Activated gamma-delta T cell (primary cell): ENCODE measurements at regions not wholly inside any gene's neighbourhood (a gene's known extent, or its start where the extent isn't known, plus 50 kb on each side); places are given as distances from the start of the nearest gene placed in this dataset.
"Not testable (repeated sequence)": the region's sequence is repeated elsewhere in the genome, so short reads cannot be mapped to it uniquely, and the experiment has no call there.

Experiments used
- DNase-seq: peaks from one replicate; lab custom pipeline; 2025; lab: John Stamatoyannopoulos, UW

DNA sequence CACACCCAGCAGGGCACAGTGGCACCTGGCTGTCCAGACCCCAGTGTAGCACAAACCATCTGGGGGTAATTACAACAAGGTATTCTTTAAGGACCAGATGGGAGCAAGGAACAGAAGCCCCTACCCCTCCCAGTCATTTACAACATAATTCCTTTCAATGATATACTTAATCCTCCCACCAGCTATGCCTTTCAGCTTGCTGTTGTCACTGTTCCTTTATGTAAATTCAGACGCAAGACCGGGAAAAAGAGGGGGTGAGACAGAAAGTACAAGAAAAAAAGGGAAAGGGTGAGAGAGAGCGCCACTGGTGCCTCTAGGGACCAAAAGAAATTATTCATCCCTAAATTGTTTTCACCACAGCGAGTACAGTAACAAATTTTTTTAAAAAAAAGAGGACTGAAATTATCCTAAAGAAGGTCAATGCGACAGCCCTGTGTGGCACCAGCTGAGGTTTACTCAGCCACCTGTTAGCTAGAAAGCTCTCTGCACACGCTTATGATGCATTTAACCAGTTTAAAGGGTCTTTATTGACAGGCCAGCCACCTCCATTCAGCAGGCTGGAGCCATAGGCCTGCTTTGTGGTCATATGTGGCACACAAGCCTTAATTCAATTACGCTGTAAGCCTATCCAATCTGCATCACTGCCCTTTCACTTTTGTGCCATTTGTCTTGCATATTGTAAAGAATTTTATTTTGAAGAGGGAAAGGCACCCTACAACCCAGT is 210.2 kb upstream of the ISL1 start:
- no peak for DNase-seq

DNA sequence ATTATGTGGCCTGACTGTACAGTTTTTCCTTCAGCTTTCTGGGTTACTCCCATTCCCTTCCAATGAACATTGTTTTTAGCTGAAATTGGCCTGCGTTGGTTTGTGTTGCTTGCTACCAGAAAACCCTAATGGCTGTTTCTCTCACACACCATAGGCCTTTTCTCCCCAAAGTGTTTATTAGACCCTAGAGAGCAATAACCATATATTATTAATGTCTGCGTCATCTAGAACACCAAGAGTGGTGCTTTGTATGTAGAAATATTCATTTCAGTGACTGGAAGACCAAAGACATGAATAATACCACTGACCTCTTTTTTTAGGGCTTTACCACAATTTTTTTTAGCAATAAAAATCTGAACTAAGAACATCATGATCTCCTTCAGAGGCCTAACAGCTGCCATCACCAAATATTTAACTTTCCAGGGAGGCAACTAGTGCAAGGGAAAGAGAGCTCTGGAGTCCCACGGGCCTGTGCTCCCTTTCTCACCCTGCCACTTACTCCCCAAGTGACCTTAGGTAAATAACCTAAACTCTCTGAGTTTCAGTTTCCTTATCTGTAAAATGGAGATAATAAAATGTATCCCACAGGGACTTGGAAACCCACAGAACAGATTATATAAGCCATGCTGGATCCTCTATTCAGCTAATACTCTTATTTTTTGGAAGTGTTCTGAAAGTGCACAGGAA is 201.9 kb upstream of the ISL1 start:
- DNase-seq, result no peak

DNA sequence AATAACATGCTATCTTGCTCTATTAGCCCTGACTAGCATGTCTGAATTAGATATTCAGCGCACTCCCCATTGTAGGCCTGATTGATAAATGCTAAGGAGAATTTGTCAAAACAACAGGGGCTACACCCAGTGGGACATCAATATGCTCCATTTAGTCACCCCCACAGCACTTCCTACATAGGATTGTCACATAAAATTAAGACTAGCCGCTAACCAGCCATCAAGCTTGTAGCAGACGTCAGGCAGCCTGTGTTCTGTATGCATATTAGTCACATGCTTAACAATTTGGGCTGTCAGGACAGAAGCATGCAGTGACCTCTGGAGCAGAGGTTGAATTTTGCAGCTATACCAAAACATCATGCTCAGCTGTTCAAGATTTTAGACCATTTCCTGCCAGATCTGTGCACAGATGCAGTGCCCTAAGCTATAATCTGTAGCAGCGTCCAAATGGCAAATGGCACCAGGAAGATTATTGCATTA is 197.4 kb upstream of the ISL1 start:
- no peak for DNase-seq

DNA sequence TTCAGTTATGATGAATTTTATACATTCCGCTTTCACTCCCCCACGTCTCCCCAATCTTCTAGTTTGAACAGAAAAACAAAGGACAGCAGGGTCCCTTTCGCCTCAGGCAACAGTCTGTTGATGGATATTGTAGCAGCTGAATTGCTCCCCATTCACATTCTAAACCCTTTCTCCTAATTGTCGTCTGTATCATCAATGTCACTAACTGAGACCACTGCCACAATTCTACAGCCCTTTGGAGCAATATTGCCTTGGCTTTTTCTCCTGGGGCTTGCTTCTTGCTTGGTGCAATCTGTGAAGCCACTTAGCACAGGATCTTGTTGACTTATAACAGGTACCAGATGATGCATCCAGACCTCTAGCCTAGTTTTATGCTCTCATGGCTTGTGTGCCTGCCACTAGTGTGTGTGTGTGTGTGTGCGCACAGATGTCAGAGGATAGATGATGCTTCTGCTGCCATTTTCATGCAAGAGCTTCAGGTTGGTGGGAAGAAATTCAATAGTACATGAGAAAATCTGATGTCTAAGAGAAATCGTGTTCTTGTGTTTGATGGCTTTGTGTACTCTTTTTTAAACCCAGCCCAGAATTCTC is 195.2 kb upstream of the ISL1 start:
- DNase-seq, result no peak

DNA sequence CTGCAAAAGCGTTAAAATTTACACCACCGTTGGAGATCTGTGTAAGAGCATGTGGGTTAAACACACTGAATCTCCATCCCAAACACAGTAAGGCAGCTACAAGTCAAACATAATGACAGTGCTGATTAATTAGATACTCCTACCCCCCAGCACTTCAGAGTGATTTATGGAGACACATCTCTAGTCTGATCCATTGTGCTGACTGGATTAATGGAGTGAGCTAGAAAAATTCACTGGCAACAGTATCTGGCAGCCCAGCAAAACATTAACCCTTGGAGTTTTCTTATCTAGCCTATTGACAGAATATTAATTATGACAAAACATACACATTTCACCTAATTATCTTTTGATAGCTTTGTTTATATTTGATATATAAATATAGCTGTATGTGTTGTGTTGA is 188.6 kb upstream of the ISL1 start:
- no peak for DNase-seq

DNA sequence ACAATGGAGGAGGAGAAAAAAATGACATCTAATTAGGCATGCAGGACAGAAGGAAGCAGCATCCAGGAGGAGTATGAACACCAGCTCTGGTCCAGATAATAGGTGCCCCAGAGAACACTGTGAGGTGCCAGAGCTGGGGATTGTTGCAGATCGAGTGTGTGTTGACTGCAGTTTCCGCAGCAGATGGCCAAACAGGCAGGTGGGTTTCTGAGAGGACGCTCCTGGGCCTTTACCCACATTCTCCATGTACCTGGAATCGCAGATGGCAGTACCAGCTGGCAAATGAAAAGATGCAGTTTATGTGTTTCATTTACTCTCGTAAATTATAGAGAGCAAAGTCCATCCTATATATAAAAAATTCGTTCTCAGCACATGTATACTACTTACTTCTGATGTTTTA is 182.2 kb upstream of the ISL1 start:
- no peak for DNase-seq

DNA sequence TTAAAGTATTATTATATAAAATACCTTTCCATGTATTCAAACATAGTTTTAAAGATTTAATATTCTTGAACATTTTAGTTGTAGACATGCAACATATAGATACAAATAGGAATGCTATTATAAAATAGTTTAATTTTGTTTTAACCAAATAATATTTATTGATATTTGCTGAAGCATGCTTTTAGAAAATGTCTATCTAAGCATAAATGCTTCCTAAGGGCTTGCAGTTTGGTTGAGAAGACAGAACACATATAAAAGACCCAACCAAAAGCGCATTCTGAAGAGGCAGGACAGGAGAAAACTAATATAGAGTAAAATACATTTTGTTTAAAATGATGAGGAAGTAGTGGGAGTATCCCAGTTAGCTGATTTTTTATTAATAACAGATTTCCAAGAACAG is 181.5 kb upstream of the ISL1 start:
- no peak for DNase-seq

DNA sequence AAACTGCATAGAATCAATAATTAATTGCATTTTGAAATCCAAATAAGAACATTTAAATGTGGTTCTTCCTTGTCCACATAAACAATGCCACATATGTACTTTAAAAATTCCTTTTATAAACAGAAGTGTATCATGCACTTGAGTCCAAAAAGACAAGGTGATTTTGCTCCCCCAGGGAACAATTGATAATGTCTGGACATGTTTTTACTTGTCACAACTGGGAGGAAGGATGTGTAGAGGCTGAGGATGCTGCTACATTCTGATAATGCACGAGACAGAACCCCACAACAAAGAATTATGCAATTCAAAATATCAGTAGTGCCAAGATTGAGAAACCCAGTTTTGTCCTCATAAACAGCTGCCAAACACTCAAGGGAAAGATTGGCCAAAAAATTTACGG is 181.1 kb upstream of the ISL1 start:
- DNase-seq, result no peak

DNA sequence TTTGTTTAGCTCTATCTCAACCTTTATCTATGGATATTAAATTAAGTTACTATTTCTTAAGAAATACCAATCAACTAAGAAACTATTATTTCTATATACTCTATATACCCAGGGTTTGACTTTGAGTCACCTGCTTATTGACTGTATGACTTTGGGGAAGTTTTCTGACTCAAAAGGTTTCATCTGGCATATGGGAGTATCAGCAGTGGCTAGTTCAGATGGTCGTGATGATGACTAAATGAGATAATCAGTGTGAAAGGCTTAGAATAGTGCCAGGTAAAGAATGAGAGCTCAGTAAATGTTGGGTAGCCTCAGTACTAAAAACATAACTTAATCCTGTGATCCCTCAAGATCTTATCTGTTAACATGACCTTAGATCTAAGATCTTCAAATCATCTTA is 179.7 kb upstream of the ISL1 start:
- no peak for DNase-seq

DNA sequence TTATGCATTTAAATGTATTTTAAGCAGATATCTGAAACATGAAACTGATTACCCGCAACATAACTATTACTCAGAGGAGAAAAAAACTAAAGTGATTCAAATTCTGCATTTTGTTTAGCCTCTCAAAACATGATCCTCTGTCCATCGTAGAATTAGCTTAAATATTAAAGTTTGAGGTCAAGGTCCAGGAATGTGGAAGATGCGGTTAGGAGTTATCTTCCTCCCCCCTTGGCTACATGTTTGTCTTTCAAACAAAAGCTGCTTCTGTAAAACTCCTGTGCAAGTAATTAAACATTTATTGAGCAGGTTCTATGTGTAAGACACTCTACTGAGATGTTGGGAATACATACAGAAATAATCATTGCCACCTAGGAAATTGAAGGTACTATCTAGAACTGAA is 175.0 kb upstream of the ISL1 start:
- no peak for DNase-seq

DNA sequence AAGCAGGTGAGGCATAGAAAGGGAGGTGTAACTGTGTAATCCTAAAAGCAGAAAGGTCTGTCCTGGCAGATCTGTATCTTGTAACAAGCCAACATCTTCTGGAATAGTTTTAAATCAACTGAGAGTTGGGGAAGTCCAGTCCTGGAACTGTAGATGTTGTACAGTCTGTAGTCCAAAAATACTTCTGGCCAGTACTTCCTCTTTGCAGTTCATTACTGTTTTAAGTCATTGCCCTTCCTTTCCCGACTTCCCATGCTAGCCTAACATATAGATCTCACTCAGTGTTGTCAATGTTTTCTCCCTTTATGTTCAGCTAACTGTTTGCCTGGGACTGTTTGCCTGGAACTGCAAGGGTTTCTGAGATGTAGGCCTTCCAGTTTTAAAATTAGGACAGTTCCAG is 168.5 kb upstream of the ISL1 start:
- DNase-seq, result no peak

DNA sequence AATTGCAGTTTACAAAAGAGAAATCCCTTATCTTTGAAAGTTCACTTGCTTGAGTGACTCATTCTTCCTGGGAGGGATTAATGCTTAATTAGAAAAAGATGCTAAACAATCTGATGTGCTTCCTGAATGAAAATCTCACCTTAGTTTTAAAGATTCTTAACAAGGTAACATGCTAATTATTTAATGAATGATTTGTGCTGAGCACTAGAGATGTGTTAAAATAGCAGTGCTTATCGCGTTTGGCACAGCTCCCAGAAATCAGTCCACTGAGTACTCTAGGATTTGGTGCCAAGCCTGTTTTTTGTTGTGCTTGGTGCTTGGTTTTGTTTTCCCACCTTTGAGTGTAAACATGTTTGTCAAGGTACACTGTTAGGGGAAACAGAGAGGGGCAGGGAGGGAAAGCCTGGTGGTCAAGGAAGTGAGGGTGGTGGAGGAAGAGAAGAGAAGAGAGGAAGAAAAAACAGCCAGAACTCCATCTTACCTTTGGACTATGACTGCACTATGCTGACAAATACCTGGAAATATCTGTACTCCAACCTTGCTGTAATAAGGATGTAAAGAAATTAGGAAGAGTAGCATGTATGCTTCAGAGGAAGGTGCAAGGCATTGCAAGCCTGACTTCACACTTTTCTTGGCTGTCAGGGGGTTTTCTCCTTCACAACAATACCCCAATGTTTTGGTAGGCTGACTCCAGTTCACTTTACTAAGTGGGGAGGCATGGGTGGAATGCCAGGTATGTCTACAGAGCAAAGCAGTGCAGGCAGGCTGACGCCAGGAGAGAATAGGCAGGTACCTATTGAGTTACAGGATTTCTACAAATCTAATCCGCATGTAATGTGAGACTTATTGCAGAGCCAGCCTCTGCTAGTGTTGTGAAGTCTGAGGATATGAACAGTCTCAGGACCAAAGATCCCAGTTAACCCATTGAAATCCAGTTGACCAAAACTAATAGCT is 157.2 kb upstream of the ISL1 start:
- DNase-seq, result no peak

DNA sequence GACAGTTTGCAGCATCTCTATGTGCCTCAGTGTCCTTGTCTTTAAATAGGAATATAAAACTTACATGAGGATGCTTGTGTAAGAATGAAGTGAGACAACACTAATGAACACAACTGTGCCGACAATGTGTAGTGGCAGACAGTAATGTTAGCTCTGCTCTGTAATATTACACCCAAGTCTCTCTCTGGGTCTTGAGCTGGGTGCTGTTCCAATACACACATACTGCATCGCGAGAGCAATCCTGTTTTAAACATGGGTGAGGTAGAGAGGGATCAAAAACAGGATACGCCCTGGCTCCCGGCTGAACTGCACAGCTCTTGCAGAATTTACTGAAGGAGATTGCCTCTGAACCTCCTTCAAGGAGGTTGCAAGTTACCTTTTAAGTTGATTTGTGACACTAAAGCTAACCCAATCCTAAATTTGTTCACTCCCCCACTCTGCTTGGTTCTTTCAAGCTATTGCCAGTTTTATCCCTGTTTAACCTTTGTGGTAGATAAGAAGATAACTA is 155.2 kb upstream of the ISL1 start:
- no peak for DNase-seq

DNA sequence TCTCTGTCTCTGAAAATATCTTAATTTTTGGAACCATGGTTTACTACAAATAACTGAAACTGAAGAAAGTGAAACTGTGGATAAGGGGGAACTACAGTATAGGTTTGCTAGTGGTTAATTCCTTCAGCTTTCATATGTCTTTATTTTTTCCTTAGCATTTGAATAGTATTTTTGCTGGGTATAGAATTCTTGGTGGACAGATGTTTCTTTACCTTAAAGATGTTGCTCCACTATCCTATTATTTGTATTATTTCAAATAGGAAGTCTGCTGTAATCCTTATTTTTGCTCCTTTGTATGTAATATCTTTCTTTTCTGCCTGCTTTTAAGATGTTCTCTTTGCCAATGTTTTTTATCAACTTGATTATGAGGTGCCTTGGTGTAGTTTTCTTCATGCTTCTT is 152.9 kb upstream of the ISL1 start:
- no peak for DNase-seq

DNA sequence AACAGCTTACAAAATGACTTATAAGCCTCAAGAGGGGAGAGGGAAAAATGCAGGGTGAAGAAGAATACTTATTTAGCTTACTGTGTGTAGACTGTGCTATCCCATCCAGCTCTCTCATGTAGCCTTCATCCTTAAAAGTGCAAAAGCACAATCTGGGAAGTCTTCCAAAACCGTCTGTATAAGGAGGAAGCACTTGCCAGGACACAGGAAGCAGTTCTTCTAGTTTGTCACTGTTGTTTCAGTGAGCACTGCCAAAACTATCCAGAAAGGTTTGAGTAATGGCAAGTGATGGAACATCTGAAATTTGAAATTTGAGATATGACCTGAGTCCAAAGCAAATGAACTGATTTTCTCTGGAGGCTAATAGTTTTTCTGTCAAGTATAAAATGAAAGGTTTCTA is 140.8 kb upstream of the ISL1 start:
- no peak for DNase-seq

DNA sequence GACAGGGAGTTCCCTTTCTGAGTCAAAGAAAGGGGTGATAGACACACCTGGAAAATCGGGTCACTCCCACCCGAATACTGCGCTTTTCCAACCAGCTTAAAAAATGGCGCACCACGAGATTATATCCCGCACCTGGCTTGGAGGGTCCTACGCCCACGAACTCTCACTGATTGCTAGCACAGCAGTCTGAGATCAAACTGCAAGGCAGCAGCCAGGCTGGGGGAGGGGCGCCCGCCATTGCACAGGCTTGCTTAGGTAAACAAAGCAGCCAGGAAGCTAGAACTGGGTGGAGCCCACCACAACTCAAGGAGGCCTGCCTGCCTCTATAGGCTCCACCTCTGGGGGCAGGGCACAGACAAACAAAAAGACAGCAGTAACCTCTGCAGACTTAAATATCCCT is 132.3 kb upstream of the ISL1 start:
- not testable (repeated sequence) for DNase-seq

DNA sequence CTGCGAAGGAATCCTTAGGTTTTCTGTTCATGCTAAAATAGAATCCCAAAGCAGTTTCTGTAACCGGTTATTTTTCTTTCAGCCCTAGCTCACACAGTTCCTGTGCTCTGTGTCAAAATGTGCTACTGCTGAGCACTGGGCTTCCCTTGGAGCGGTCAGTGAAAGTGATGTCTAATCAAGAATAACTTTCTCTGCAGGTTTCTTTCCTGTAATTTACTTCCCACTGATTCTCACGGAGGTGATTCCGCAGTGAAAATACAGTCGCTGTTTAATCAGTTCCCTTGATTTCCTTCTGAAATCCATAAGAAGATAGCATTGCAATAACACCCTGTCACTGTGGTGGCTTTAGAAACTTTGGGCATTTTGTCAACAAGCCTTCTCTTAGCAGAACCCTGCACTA is 112.0 kb upstream of the ISL1 start:
- DNase-seq, result no peak

DNA sequence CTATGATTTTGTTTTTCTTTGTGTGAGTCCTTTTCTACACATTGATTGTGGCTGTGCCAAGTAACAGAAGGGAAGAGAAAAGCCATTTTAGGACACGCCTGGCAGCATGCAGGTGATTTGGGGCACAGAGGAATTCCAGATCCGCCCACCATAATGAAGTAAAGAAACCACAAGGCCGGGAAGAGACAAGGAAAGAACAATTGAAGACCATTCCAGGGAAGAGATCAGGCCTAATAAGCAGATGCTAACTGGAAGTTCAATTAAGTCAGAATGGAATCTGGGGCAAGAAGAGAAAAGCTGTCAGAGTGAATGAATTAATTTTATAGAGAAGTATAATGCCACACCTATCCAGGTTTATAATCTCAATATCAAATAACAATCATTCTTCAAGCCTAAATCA is 110.2 kb upstream of the ISL1 start:
- no peak for DNase-seq

DNA sequence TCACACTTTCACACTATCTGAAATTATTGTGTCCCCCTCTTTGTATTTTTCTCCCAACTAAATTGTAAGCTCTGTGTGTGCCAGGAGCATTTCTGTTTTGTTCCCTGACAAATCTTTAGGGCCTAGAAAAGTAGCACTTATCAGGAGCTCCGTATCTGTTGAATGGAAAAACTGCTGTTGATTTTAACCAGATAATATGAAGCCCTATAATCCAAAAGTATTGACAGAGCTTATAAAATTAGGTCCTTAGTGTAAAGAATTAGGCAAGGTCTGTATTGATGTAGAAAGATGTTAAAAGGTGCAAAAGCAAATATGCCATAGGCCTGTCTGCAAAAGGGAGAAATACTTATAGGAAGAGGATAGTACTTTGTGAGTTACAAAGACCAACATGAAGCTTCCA is 109.4 kb upstream of the ISL1 start:
- DNase-seq, result no peak

DNA sequence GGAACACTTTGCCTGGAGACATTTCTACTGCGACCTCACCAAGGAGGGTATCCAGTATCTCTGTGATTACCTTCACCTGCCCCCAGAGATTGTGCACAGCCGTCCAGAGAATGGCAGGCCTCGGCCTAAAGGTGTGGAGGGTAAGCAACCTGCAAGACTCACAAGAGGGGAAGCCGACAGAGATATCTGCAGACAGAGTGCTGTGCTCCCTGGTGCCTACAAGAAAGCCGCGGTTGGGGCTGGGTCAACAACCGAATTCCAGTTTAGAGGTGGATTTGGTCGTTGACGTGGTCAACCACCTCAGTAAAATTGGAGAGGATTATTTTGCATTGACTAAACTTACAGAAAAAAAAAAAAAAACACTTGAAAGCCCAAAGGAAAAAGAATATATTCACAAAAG is 107.8 kb upstream of the ISL1 start:
- DNase-seq, result no peak

DNA sequence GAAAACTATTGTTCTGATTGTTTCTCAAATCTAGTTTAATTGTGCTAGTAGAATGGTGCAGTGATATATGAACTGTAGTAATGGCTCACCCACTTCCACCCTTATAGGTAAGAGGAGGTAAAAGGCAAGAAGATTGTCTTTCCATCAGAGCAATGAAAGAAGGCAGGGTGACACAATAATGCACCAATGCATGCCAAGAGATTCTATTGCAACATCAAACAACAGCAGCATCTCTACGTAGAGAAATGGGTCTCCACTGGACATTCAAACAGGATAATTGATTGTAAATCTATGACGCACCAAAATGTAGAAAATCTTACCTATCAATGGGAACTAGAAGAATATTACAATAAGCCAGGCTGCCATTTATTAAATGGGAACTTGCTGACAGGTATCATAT is 107.0 kb upstream of the ISL1 start:
- DNase-seq, result no peak

DNA sequence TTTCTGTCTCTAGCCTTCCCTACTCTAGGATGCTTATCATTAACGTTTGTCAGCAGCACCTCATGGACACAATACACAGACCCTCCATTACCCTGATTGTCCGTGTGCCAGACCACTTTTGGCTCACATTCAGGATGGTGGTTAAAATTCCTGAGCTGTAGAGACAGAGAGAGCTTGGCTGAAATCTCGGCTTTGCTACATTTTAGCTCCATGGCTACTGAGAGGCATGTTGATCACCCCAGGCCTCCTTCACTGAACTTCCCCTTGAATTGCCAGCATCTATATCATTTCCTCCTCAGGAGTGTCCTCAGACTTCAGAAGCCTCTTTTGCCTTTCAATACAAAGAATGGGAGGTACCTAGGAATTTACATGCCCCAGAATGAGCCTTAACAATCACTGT is 104.7 kb upstream of the ISL1 start:
- DNase-seq, result no peak
